ENCODE measurements at regions not wholly inside any gene's neighbourhood (a gene's known extent, or its start where the extent isn't known, plus 50 kb on each side); places are given as distances from the start of the nearest gene placed in this dataset.

GRCh38 chr7:156104501-156105336 is 292.5 kb upstream of the SHH start:
- TF ChIP-seq, protein P1, sequence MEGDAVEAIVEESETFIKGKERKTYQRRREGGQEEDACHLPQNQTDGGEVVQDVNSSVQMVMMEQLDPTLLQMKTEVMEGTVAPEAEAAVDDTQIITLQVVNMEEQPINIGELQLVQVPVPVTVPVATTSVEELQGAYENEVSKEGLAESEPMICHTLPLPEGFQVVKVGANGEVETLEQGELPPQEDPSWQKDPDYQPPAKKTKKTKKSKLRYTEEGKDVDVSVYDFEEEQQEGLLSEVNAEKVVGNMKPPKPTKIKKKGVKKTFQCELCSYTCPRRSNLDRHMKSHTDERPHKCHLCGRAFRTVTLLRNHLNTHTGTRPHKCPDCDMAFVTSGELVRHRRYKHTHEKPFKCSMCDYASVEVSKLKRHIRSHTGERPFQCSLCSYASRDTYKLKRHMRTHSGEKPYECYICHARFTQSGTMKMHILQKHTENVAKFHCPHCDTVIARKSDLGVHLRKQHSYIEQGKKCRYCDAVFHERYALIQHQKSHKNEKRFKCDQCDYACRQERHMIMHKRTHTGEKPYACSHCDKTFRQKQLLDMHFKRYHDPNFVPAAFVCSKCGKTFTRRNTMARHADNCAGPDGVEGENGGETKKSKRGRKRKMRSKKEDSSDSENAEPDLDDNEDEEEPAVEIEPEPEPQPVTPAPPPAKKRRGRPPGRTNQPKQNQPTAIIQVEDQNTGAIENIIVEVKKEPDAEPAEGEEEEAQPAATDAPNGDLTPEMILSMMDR (CRISPR knock-in tag; IDR thresholded peaks at IDR 0.05) = no peak
- TF ChIP-seq MZF1 (CRISPR knock-in tag; IDR thresholded peaks at IDR 0.05; ENCODE audit: borderline replicate concordance) (no peak), MAZ (IDR thresholded peaks at IDR 0.05; ENCODE audit: borderline replicate concordance, low read depth, low read length) (no peak), MAZ (CRISPR knock-in tag; IDR thresholded peaks at IDR 0.05; ENCODE audit: low read depth) (no peak), KLF6 (CRISPR knock-in tag; IDR thresholded peaks at IDR 0.05) (no peak), SMC3 (IDR thresholded peaks at IDR 0.05; ENCODE audit: low read length) (no peak)
- TF ChIP-seq, protein P2, sequence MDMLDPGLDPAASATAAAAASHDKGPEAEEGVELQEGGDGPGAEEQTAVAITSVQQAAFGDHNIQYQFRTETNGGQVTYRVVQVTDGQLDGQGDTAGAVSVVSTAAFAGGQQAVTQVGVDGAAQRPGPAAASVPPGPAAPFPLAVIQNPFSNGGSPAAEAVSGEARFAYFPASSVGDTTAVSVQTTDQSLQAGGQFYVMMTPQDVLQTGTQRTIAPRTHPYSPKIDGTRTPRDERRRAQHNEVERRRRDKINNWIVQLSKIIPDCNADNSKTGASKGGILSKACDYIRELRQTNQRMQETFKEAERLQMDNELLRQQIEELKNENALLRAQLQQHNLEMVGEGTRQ (IDR thresholded peaks at IDR 0.05; ENCODE audit: low read depth, low read length) = no peak
- TF ChIP-seq, protein P2 (CRISPR knock-in tag; IDR thresholded peaks at IDR 0.05; ENCODE audit: borderline replicate concordance) = no peak

Measured in HepG2 (cell line).